Left forelimb (tissue), 1 donor: ENCODE measurements at regions not wholly inside any gene's neighbourhood (a gene's known extent, or its start where the extent isn't known, plus 50 kb on each side); places are given as distances from the start of the nearest gene placed in this dataset.

ENCODE experiments used
- DNase-seq: peaks from one replicate; pipeline ENCODE4 v3.0.0-alpha.2; 2018; ENCODE audit warnings: low spot score

GRCh38 chr6:156725712-156726111 is 51.5 kb upstream of the ARID1B start:
- DNase-seq, result no peak

- no peak for DNase-seq
Observed at GRCh38 chr6:156720691-156721685, 56.2 kb upstream of the ARID1B start.

- peak; percentile 75 for DNase-seq
Observed at GRCh38 chr6:156719720-156720563, 57.2 kb upstream of the ARID1B start.

- no peak for DNase-seq
Observed at GRCh38 chr6:156719395-156719719, 57.8 kb upstream of the ARID1B start.

- DNase-seq, result no peak
Observed at GRCh38 chr6:156718647-156719394, 58.4 kb upstream of the ARID1B start.

GRCh38 chr6:156717542-156717941 is 59.6 kb upstream of the ARID1B start:
- no peak for DNase-seq

- DNase-seq, result no peak
Observed at GRCh38 chr6:156715839-156716238, 61.3 kb upstream of the ARID1B start.

GRCh38 chr6:156713548-156713947 is 63.6 kb upstream of the ARID1B start:
- DNase-seq, result no peak

GRCh38 chr6:156710479-156710878 is 66.7 kb upstream of the ARID1B start:
- no peak for DNase-seq

- no peak for DNase-seq
Observed at GRCh38 chr6:156707818-156708217, 69.4 kb upstream of the ARID1B start.

GRCh38 chr6:156703719-156704118 is 73.5 kb upstream of the ARID1B start:
- DNase-seq, result no peak

GRCh38 chr6:156701966-156702365 is 75.2 kb upstream of the ARID1B start:
- DNase-seq, result no peak

- no peak for DNase-seq
Observed at GRCh38 chr6:156700440-156701057, 76.6 kb upstream of the ARID1B start.

GRCh38 chr6:156699935-156700334 is 77.2 kb upstream of the ARID1B start:
- DNase-seq, result no peak

GRCh38 chr6:156699017-156699421 is 78.2 kb upstream of the ARID1B start:
- no peak for DNase-seq

- DNase-seq, result no peak
Observed at GRCh38 chr6:156698239-156699016, 78.8 kb upstream of the ARID1B start.

- DNase-seq, result no peak
Observed at GRCh38 chr6:156697225-156697830, 79.8 kb upstream of the ARID1B start.

- no peak for DNase-seq
Observed at GRCh38 chr6:156695742-156696141, 81.4 kb upstream of the ARID1B start.

GRCh38 chr6:156694679-156695078 is 82.5 kb upstream of the ARID1B start:
- DNase-seq, result no peak

GRCh38 chr6:156691018-156691417 is 86.2 kb upstream of the ARID1B start:
- DNase-seq, result no peak

- no peak for DNase-seq
Observed at GRCh38 chr6:156689656-156690055, 87.5 kb upstream of the ARID1B start.
